ENCODE measurements at regions not wholly inside any gene's neighbourhood (a gene's known extent, or its start where the extent isn't known, plus 50 kb on each side); places are given as distances from the start of the nearest gene placed in this dataset.

- POLR2A ChIA-PET, result interaction anchor here (0.6 to 1.5 kb wide), 3 partner anchors 25 to 435 kb away, joined by 4 read pairs; no protein-coding TSS in a partner anchor
- BruUV-seq (replicated peaks), result no TSS peak
- Histone ChIP-seq H4K20me1 (ENCODE audit: insufficient read depth, low read length) (no peaks in the 10 kb centered on the region), H3K36me3 (ENCODE audit: insufficient read depth, low read length) (no peaks in the 10 kb centered on the region), H2AFZ (ENCODE audit: low read length) (no peak overlapping the region), H3K4me2 (ENCODE audit: low read length) (no peak overlapping the region), H3K27ac (ENCODE audit: low read depth, low read length, poor library complexity, severe bottlenecking) (no peak overlapping the region), H3K9me3 (ENCODE audit: low read length) (no peaks in the 10 kb centered on the region), H3K4me3 (ENCODE audit: low read depth, low read length, poor library complexity, severe bottlenecking) (no peak overlapping the region), H3K4me1 (ENCODE audit: insufficient read depth, low read length, poor library complexity, severe bottlenecking) (no peaks in the 10 kb centered on the region), H3K9me2 (ENCODE audit: insufficient read depth, low read length) (no peaks in the 10 kb centered on the region), H3K79me2 (ENCODE audit: insufficient read depth, low read depth, low read length) (no peaks in the 10 kb centered on the region)
- DNase-seq (ENCODE audit: low spot score), result no peak
- intact Hi-C loops (cut with micrococcal nuclease; ENCODE audit: unreplicated experiment), result no loop called here
- TF ChIP-seq EZH2phosphoT487 (IDR thresholded peaks at IDR 0.05; ENCODE audit: borderline replicate concordance, low read depth, low read length), result no peak
- TF ChIP-seq CTCF (conservative IDR thresholded peaks at IDR 0.05; ENCODE audit: low read length), result no peak
- CTCF ChIA-PET (ENCODE audit: unreplicated experiment), result no interaction called here
Observed at GRCh38 chr7:25731068-25731845, 420.7 kb upstream of the NFE2L3 start.

GRCh38 chr7:25731846-25732245 is 420.2 kb upstream of the NFE2L3 start:
- no peak for DNase-seq (ENCODE audit: low spot score)
- Histone ChIP-seq H3K79me2 (ENCODE audit: insufficient read depth, low read depth, low read length) (no peaks in the 10 kb centered on the region), H4K20me1 (ENCODE audit: insufficient read depth, low read length) (no peaks in the 10 kb centered on the region), H3K4me3 (ENCODE audit: low read depth, low read length, poor library complexity, severe bottlenecking) (no peak overlapping the region), H3K9me2 (ENCODE audit: insufficient read depth, low read length) (no peaks in the 10 kb centered on the region), H3K4me1 (ENCODE audit: insufficient read depth, low read length, poor library complexity, severe bottlenecking) (no peaks in the 10 kb centered on the region), H3K4me2 (ENCODE audit: low read length) (no peak overlapping the region), H3K27ac (ENCODE audit: low read depth, low read length, poor library complexity, severe bottlenecking) (no peak overlapping the region), H3K9me3 (ENCODE audit: low read length) (no peaks in the 10 kb centered on the region), H3K36me3 (ENCODE audit: insufficient read depth, low read length) (no peaks in the 10 kb centered on the region), H2AFZ (ENCODE audit: low read length) (no peak overlapping the region)
- CTCF ChIA-PET (ENCODE audit: unreplicated experiment), result no interaction called here
- no peak for TF ChIP-seq EZH2phosphoT487 (IDR thresholded peaks at IDR 0.05; ENCODE audit: borderline replicate concordance, low read depth, low read length)
- TF ChIP-seq CTCF (conservative IDR thresholded peaks at IDR 0.05; ENCODE audit: low read length), result no peak
- BruUV-seq (replicated peaks), result no TSS peak
- POLR2A ChIA-PET, result interaction anchor here (0.6 to 1.5 kb wide), 3 partner anchors 25 to 436 kb away, joined by 4 read pairs; no protein-coding TSS in a partner anchor
- intact Hi-C loops (cut with micrococcal nuclease; ENCODE audit: unreplicated experiment), result no loop called here

- Histone ChIP-seq H3K27ac (ENCODE audit: low read depth, low read length, poor library complexity, severe bottlenecking) (no peak overlapping the region), H2AFZ (ENCODE audit: low read length) (no peak overlapping the region), H3K4me2 (ENCODE audit: low read length) (no peak overlapping the region), H3K79me2 (ENCODE audit: insufficient read depth, low read depth, low read length) (no peaks in the 10 kb centered on the region), H3K9me3 (ENCODE audit: low read length) (no peaks in the 10 kb centered on the region), H3K4me1 (ENCODE audit: insufficient read depth, low read length, poor library complexity, severe bottlenecking) (no peaks in the 10 kb centered on the region), H3K4me3 (ENCODE audit: low read depth, low read length, poor library complexity, severe bottlenecking) (no peak overlapping the region), H4K20me1 (ENCODE audit: insufficient read depth, low read length) (no peaks in the 10 kb centered on the region), H3K36me3 (ENCODE audit: insufficient read depth, low read length) (no peaks in the 10 kb centered on the region), H3K9me2 (ENCODE audit: insufficient read depth, low read length) (no peaks in the 10 kb centered on the region)
- TF ChIP-seq CTCF (conservative IDR thresholded peaks at IDR 0.05; ENCODE audit: low read length) (no peak), EZH2phosphoT487 (IDR thresholded peaks at IDR 0.05; ENCODE audit: borderline replicate concordance, low read depth, low read length) (no peak)
- POLR2A ChIA-PET, result interaction anchor here (1.3 to 1.5 kb wide), 3 partner anchors 19 to 58 kb away, joined by 3 to 4 read pairs (median 4); no protein-coding TSS in a partner anchor
- intact Hi-C loops (cut with micrococcal nuclease; ENCODE audit: unreplicated experiment), result no loop called here
- CTCF ChIA-PET (ENCODE audit: unreplicated experiment), result no interaction called here
- BruUV-seq (replicated peaks), result no TSS peak
- DNase-seq (ENCODE audit: low spot score), result no peak
Observed at GRCh38 chr7:25732766-25733217, 419.2 kb upstream of the NFE2L3 start.

Measured in OCI-LY7 (cell line).